Activated T-cell treated with anti-CD3 and anti-CD28 coated beads, Interleukin-2, amount 50 U/mL, for 72 hours (primary cell): ENCODE measurements at regions not wholly inside any gene's neighbourhood (a gene's known extent, or its start where the extent isn't known, plus 50 kb on each side); places are given as distances from the start of the nearest gene placed in this dataset.

Source experiments
- ATAC-seq, 2 donors: fragments of 150-1000 bp; cut with Tn5 transposase; replicated peaks in 1 of 2; 2 replicates each; pipeline ENCODE4 v1.10.0; 2021; ENCODE audit warnings: moderate library complexity in 2 of 2, mild to moderate bottlenecking in 1 of 2
- DNase-seq, 2 donors: peaks; one replicate each; pipeline ENCODE4 v3.0.0; 2021 to 2022; ENCODE audit warnings: mixed read lengths in 1 of 2
- H3K27ac Mint-ChIP-seq: one replicate; pipeline ENCODE4 v1.8.0; 2022; ENCODE audit warnings: mild to moderate bottlenecking, moderate library complexity, mixed read lengths
- H3K27me3 Mint-ChIP-seq: one replicate; pipeline ENCODE4 v1.8.0; 2022; ENCODE audit warnings: low read depth, mixed read lengths
- H3K36me3 Mint-ChIP-seq, 2 donors: one replicate each; pipeline ENCODE4 v1.8.0; 2022; ENCODE audit warnings: mixed read lengths in 2 of 2, mild to moderate bottlenecking in 1 of 2; ENCODE audit not compliant: insufficient read depth in 2 of 2
- H3K4me1 Mint-ChIP-seq: one replicate; pipeline ENCODE4 v1.8.0; 2022; ENCODE audit warnings: low read depth, mixed read lengths
- H3K4me3 Mint-ChIP-seq, 2 donors: one replicate each; pipeline ENCODE4 v1.8.0; 2022; ENCODE audit warnings: mild to moderate bottlenecking in 2 of 2, mixed read lengths in 2 of 2, moderate library complexity in 2 of 2
- H3K9me3 Mint-ChIP-seq, 2 donors: one replicate each; pipeline ENCODE4 v1.8.0; 2022; ENCODE audit warnings: mixed read lengths in 2 of 2

- ATAC-seq (no peak), DNase-seq (no peak)
- Mint-ChIP-seq H3K4me3 (no peak overlapping the region), H3K4me1 (no peaks in the 10 kb centered on the region), H3K27me3 (no peaks in the 10 kb centered on the region), H3K36me3 (no peaks in the 10 kb centered on the region), H3K9me3 (no peaks in the 10 kb centered on the region), H3K27ac (no peak overlapping the region)
Observed at GRCh38 chr14:38855513-38855912, 247.5 kb downstream of the SEC23A start.

- DNase-seq, result no peak
- Mint-ChIP-seq H3K27ac (no peak overlapping the region), H3K27me3 (no peaks in the 10 kb centered on the region), H3K9me3 (no peaks in the 10 kb centered on the region), H3K36me3 (no peaks in the 10 kb centered on the region), H3K4me3 (no peak overlapping the region), H3K4me1 (no peaks in the 10 kb centered on the region)
- ATAC-seq, result no peak
Observed at GRCh38 chr14:38851111-38851510, 251.9 kb downstream of the SEC23A start.

DNA sequence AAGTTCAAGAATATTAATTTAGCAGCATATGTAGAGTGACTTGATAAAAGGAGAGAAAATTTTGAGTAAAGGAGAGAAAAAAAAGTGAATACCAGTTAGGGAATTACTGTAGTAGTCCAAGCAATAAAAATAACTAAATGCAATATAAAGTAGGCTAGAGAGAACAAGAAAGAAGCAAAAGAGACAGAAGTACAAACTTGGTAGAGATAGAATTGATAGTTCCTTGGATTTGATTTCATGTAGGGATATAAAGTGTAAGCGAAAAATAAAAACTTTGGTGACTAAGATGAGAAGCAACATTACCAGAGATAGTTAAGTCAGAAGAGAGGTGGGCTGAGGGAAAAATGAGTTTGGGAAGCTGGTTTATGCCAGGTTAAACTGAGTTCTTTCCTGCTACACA is 252.4 kb downstream of the SEC23A start:
- Mint-ChIP-seq H3K4me3 (no peak overlapping the region), H3K36me3 (no peaks in the 10 kb centered on the region), H3K9me3 (no peaks in the 10 kb centered on the region), H3K27ac (no peak overlapping the region), H3K27me3 (no peaks in the 10 kb centered on the region), H3K4me1 (no peaks in the 10 kb centered on the region)
- ATAC-seq (no peak), DNase-seq (no peak)

- no peak for DNase-seq
- H3K4me3 Mint-ChIP-seq, result no peak overlapping the region
- H3K9me3 Mint-ChIP-seq, result no peaks in the 10 kb centered on the region
- ATAC-seq, result no peak
- no peaks in the 10 kb centered on the region for H3K36me3 Mint-ChIP-seq
- no peaks in the 10 kb centered on the region for H3K4me1 Mint-ChIP-seq
- no peak overlapping the region for H3K27ac Mint-ChIP-seq
- H3K27me3 Mint-ChIP-seq, result no peaks in the 10 kb centered on the region
Observed at GRCh38 chr14:38848243-38848935, 254.6 kb downstream of the SEC23A start.

DNA sequence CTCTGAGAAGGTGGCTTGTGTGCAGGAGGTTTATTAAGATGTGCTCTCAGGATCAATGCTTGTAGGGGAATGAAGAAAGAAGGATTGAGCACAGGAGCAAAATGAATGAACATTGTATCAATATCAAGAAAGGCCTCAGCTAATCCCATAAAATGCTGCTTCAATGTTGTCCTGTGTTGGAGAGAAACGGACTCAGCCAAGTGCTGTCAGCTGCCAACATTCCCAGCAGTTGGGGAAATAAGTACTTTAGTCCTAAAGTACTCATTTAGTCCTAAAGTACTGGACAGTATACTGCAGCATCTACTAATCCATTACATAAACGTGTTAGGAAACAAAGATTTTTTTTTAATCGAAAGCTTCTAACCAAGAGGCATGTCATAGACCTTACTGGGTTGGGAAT is 255.9 kb downstream of the SEC23A start:
- no peaks in the 10 kb centered on the region for H3K36me3 Mint-ChIP-seq
- H3K27ac Mint-ChIP-seq, result no peak overlapping the region
- no peaks in the 10 kb centered on the region for H3K4me1 Mint-ChIP-seq
- H3K9me3 Mint-ChIP-seq, result no peaks in the 10 kb centered on the region
- no peak for ATAC-seq
- no peak overlapping the region for H3K4me3 Mint-ChIP-seq
- no peak for DNase-seq
- H3K27me3 Mint-ChIP-seq, result no peaks in the 10 kb centered on the region

DNA sequence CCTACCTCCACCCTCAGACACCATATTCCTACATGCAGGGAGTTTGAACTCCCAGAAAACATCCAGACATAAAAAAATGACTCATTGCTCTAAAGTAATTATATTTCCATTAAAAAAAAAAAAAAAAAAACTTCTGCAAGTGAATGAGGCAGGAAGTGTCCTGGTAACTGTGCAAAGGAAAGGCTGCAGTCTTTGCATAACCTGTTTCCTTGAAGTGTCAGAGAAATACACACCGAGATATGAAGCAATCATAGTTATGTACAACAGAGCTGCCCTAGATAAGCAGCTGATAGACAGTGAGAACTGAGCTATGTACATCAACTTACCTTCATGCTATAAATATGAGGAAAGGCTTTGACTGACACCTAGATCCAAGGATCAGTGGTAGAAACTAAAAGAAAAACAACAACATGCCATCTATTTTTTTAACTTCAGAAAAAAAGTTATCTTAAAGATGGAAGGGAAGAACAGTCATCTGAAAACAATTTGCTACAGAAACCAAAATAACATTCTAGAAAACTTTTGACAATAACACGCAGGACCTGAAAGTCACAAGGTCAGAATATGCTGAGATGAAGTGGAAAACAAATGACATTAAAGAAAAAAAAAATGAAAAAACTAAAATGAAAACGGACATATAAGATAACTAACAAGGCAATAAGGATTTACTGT is 263.2 kb downstream of the SEC23A start:
- Mint-ChIP-seq H3K27me3 (no peaks in the 10 kb centered on the region), H3K36me3 (no peaks in the 10 kb centered on the region), H3K27ac (no peak overlapping the region), H3K9me3 (no peaks in the 10 kb centered on the region), H3K4me3 (no peak overlapping the region), H3K4me1 (no peaks in the 10 kb centered on the region)
- DNase-seq (no peak), ATAC-seq (no peak)

DNA sequence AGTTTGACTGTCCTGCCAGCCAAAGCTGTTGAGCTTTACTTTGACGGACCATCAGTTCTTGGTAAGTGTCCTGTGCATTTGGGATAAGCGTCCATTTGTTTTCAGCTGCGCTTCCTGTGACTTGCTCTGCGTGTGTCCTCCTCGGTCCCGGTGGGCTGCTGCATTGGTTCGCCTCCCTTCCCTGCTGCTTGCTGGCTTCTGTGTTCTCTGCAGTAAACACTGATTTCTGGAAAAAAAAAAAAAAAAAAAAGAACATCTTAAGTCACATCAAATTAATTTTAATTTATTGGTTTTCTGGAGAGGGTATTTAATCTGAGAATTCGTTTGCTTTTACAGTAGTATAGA is 264.1 kb downstream of the SEC23A start:
- H3K27me3 Mint-ChIP-seq, result no peaks in the 10 kb centered on the region
- no peak overlapping the region for H3K27ac Mint-ChIP-seq
- no peaks in the 10 kb centered on the region for H3K9me3 Mint-ChIP-seq
- H3K4me1 Mint-ChIP-seq, result no peaks in the 10 kb centered on the region
- DNase-seq (no peak), ATAC-seq (no peak)
- no peak overlapping the region for H3K4me3 Mint-ChIP-seq
- no peaks in the 10 kb centered on the region for H3K36me3 Mint-ChIP-seq

DNA sequence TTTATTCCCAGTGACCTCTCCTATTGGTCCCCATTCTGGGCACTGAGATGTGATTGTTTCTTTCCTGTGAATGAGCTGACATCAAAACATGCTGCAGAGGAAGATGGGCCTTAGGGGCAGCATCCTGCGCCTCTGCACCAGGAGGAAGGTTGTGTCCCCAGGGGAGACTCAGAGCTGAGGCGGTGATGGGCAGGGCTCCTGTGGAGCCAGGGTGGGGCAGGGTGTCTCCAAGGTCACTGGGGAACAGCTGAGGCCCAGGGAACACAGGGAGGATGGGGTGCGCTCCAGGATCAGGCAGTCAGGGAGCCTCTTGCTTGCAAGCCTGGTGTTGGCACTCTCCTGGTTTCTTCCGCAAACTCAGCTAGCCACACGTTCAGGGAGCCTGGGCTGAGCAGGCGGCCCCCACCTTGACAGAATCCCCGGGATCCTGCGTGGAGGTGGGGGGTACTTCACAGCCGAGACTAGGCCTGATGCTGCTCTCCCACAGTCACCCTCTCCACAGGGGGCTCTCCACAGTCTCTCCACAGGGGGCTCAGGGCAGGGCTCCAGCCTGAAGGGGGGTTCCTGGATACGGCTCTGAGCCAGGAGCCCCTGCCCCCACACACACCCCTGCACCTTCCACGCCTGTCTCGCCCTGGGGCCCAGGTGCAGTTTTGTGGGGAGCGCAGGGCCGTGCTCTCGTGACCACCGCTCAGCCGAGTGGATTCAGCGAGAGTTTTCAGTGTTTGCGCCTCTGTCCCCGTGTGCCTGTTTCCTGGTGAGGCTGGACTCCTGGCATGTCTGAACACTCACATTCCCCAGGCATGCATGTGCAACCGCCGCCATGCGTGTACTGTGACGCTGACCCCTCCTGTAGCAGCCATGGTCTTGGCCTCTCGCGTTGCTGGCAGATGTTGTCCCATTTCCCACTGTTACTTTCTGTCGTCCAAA is 264.7 kb downstream of the SEC23A start:
- H3K27me3 Mint-ChIP-seq, result no peaks in the 10 kb centered on the region
- H3K4me1 Mint-ChIP-seq, result no peaks in the 10 kb centered on the region
- no peak overlapping the region for H3K4me3 Mint-ChIP-seq
- no peak overlapping the region for H3K27ac Mint-ChIP-seq
- no peaks in the 10 kb centered on the region for H3K9me3 Mint-ChIP-seq
- ATAC-seq (no peak), DNase-seq (no peak)
- H3K36me3 Mint-ChIP-seq, result no peaks in the 10 kb centered on the region

GRCh38 chr14:38837343-38838048 is 265.5 kb downstream of the SEC23A start:
- no peak for DNase-seq
- Mint-ChIP-seq H3K9me3 (no peaks in the 10 kb centered on the region), H3K4me1 (no peaks in the 10 kb centered on the region), H3K36me3 (no peaks in the 10 kb centered on the region), H3K27ac (no peak overlapping the region), H3K4me3 (no peak overlapping the region), H3K27me3 (no peaks in the 10 kb centered on the region)
- no peak for ATAC-seq

DNA sequence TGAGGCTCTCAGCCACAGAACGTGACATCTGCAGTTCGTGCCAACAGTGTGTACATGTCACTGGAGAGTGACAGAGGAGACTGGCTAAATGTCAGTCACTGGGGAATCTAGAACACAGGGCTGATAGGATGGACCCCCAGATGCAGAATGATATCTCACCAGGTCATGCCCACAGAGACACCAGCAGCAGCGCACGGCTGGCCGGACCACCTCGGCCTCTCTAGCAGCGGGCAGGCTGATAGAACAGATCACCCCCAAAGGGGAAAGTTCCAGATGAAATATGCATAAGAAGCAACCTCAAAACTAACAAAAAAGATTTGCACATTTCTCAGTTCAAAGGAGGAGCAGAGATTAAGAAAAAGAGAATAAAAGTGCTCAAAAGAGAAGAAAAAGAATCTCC is 266.5 kb downstream of the SEC23A start:
- ATAC-seq (no peak), DNase-seq (no peak)
- Mint-ChIP-seq H3K4me3 (no peak overlapping the region), H3K9me3 (no peaks in the 10 kb centered on the region), H3K27me3 (no peaks in the 10 kb centered on the region), H3K36me3 (no peaks in the 10 kb centered on the region), H3K27ac (no peak overlapping the region), H3K4me1 (no peaks in the 10 kb centered on the region)

DNA sequence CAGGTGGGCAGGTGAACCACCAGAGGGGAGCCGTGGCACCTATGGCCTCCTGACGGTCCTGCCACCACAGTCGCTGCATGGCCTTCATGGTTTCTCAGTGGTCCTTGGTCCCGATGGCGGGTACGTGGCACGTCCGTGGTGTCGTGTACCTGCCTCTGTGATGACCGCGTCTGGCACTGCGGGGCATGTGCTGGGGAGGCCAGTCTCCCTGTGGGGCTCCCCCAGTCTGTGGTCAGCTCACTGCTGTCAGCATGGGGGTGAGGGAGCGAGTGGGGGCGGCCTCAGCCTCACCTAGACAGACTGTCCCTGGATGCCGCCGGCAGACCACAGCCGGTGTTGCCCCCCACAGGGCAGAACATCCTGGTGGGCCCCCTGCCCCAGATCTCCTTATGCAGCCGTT is 267.2 kb downstream of the SEC23A start:
- no peak for ATAC-seq
- no peak for DNase-seq
- no peaks in the 10 kb centered on the region for H3K9me3 Mint-ChIP-seq
- no peaks in the 10 kb centered on the region for H3K4me1 Mint-ChIP-seq
- no peaks in the 10 kb centered on the region for H3K27me3 Mint-ChIP-seq
- no peaks in the 10 kb centered on the region for H3K36me3 Mint-ChIP-seq
- H3K4me3 Mint-ChIP-seq, result no peak overlapping the region
- no peak overlapping the region for H3K27ac Mint-ChIP-seq

DNA sequence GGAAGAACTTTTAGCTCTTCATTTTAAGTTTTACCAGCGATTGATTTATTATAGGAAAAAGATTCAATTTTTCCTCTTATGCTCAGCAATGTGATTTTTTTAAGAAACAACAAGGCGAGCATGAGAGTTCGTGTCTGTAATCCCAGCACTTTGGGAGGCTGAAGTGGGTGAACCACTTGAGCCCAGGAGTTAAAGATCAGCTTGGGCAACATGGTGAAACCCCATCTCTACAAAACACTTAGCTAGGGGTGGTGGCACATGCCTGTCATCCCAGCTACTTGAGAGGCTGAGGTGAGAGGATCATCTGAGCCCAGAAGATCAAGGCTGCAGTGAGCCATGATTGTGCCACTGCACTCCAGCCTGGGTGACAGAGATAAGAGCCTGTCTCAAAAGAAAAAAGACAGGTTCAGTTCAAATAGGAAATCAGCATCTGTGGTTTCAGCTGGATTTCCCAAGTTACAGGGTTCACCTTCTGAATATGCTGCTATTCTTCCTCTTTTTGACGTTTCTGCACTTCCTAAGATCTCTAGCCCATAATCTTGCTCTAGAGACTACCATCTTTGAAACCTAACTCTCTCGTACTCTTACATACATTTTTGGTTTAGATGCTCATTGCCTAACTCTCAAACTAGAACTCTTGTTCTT is 274.7 kb downstream of the SEC23A start:
- Mint-ChIP-seq H3K9me3 (peaks cover 0 to 2% of the 10 kb centered on the region in 2 donors), H3K4me3 (no peak overlapping the region), H3K27me3 (no peaks in the 10 kb centered on the region), H3K4me1 (no peaks in the 10 kb centered on the region), H3K36me3 (no peaks in the 10 kb centered on the region), H3K27ac (no peak overlapping the region)
- DNase-seq (no peak), ATAC-seq (no peak)
